HG03175 (cell line): ENCODE measurements at regions not wholly inside any gene's neighbourhood (a gene's known extent, or its start where the extent isn't known, plus 50 kb on each side); places are given as distances from the start of the nearest gene placed in this dataset.

Experiments used
- ATAC-seq: cut with Tn5 transposase; IDR thresholded peaks from one replicate; pipeline ENCODE4 v1.9.1; 2021; ENCODE audit warnings: mild to moderate bottlenecking, moderate library complexity; ENCODE audit not compliant: unreplicated experiment

- no peak for ATAC-seq
Observed at GRCh38 chr10:128820663-128821062, 646.4 kb upstream of the MGMT start.

- ATAC-seq, result no peak
Observed at GRCh38 chr10:128823201-128823600, 643.8 kb upstream of the MGMT start.

DNA sequence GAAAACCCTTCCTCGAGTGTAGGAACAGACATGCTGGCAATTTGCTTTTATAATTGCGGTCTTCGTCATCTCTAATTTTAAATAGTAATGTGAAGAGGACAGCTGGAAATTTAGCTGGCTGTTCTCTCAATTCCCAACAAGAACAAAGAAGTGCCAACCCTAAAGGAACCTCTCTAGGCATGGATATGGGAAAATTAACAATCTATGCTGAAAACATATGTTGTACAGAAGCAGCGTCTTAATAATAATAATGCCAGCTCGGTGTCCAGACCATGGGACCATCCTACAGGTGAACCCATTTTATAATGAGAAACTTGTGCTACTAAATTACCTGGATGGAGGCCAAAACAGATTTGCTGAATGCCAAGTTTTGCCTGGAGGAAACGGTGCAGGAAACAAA, 641.4 kb upstream of the MGMT start:
- ATAC-seq, result no peak

GRCh38 chr10:128833671-128834070, 633.4 kb upstream of the MGMT start:
- no peak for ATAC-seq

- no peak for ATAC-seq
Observed at GRCh38 chr10:128835361-128835760, 631.7 kb upstream of the MGMT start.

DNA sequence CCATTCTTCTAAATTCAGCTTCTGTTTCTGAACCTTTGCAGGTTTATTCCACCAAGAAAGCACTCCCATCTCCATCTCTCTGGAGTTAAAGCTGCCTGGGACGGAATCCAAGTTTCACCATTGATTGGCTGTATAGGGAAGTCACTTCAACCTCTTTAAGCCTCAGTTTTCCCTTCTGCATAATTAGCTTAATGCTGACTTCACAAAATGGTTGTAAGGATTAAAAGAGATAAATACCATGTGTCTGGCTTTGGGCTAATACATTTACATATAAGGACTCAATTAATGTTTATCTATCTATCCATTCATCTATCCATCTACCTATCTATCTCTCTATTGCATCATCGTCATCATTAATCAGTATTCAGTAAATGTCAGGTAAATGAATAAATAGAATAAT, 629.6 kb upstream of the MGMT start:
- no peak for ATAC-seq

- ATAC-seq, result no peak
Observed at GRCh38 chr10:128839134-128839533, 627.9 kb upstream of the MGMT start.

DNA sequence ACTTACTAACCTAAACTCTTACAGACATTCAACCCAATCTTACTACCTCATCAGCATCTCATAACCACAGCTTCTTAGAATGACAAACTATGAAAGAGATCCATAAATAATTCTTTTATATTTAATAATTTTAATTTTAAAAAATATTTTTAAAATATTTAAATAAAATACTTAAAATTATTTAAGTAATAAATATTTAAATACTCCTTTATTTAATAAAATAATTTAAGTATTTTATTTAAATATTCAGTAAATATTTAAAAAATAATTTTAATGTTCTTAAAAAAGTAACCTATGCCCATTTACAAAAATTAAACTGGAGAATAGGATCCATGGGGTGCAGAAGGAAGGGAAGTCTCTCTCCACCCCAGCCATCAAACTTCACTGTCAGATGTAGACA, 627.3 kb upstream of the MGMT start:
- no peak for ATAC-seq

DNA sequence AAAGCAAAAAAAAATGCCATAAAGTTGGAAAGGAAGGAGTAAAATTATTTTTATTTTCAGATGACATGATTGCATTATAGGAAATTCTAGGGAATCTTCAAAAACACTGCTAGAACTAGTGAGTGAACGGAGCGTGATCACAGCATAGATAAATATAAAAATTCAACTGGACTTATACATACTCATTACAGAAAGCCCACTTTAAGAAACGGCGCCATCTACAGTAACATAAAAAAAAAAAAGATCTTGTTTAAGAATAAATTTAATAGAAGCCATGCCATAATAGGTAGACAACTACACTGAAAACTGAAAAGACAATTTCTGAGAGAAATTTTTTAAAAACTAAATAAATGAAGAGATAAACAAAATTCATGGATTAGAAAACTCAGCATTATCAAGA, 623.1 kb upstream of the MGMT start:
- no peak for ATAC-seq

DNA sequence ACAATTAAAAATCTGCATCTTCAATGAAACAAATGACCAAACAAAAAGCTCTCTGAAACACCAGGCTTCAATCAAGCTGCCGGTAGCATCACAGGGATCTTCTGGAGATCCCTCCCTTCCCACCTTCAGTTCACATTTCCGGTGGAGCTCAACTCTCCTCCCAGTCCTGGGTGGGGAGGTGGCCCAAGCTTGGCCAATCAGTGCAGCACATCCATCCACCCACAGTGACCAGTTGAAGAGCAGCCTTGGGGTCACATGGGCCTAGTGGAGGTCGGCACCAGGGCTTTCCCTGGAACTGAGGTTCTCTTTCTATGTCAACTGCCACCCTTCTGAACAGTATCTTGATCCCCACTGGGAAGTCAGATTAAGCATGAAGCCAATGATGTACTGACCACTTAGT, 620.1 kb upstream of the MGMT start:
- no peak for ATAC-seq

GRCh38 chr10:128848810-128849209, 618.2 kb upstream of the MGMT start:
- no peak for ATAC-seq

DNA sequence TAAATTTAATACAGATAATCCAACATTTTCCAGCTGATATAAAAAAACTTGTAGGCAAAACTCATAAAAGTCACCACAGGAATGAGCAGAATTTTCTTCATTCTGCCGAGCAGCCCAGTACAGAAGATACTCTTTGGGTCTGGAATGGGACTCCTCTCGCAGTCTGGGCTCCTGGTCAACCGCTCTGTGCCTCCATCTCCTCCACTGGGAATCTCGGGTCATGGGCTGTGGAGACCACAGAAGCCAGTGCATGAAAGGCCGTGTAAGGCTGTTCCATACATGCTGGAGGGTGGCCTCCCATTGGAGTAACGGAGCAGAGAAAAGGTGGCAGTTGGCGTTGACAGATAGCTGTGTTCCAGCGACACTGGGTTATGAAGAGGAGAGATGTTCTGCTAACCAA, 616.4 kb upstream of the MGMT start:
- ATAC-seq, result no peak

GRCh38 chr10:128851281-128851680, 615.8 kb upstream of the MGMT start:
- no peak for ATAC-seq

DNA sequence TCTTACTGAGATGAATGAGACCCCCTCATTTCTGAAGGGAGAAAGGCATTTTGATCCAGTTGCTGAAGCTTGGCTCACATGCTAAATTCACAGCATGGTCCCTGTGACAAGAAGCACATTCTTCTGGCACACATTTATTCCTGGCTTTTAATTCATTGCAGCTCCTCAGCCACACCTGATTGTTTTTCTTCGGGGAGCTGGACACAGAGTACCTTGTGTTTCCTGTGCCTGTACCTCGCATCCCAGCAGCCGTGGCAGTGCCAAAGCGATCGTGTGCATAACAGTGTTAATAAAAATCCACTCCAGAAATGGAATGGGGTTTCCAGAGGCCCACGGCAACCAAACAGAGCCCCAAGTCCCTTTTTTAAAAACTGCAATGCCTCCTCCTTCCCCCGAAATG, 615.3 kb upstream of the MGMT start:
- no peak for ATAC-seq

GRCh38 chr10:128852449-128852848, 614.6 kb upstream of the MGMT start:
- no peak for ATAC-seq

DNA sequence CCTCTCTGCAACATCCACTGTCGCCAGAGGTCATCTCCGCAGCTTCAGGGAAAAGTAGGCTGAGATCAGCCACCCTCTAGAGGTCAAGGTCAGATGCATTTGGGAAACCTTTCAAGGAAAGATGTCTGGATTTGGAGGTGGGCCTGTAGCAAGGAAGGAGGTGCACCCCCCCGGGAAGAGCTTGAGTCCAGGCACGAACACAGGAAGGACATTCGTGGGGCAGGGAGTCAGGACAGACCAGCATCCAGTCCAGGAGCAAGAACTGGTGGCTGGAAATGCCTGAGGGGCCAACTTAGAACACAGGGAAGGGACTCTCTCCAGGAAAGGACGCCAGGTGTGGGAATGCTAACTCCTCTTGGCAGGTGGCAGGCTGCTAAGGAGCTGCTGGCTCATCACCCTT, 614.1 kb upstream of the MGMT start:
- ATAC-seq, result no peak

DNA sequence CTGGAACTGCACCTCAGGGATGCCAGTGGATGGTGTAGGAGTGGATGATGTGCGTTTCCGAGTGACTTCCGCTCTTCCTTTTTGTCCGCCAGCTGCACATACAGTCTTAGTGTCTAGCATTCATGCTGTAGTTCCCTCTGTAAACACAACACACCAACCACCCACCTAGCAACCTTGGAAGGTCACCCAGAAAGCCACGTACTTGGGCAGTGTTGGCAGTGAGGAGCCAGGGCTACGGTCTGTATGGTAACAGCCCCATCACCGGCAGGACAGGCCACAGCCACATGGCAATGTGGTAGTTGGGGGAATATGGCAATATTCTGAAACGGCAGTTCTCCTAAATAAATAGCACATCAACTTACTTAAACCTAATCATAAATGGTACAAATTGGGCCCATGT, 613.5 kb upstream of the MGMT start:
- ATAC-seq, result no peak

DNA sequence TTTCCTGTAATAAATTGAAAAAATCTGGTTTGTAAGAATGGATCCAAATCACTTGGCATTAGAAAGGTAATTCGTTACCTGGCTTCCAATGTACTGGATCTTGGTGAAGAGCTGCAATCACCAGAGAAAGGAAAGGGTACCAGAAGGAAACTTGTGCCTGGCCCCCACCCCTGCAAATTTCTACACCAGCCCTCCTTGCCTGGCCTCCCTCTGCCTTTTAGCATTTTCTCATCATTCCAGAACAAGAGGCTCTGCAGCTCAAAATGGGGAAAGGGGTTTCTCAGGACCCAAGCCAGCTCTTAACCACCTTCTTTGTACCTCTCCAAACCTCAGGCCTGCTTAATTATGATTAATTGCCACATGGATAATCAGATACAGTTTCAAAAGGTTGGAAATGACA, 612.8 kb upstream of the MGMT start:
- no peak for ATAC-seq

- no peak for ATAC-seq
Observed at GRCh38 chr10:128854963-128855362, 612.1 kb upstream of the MGMT start.

DNA sequence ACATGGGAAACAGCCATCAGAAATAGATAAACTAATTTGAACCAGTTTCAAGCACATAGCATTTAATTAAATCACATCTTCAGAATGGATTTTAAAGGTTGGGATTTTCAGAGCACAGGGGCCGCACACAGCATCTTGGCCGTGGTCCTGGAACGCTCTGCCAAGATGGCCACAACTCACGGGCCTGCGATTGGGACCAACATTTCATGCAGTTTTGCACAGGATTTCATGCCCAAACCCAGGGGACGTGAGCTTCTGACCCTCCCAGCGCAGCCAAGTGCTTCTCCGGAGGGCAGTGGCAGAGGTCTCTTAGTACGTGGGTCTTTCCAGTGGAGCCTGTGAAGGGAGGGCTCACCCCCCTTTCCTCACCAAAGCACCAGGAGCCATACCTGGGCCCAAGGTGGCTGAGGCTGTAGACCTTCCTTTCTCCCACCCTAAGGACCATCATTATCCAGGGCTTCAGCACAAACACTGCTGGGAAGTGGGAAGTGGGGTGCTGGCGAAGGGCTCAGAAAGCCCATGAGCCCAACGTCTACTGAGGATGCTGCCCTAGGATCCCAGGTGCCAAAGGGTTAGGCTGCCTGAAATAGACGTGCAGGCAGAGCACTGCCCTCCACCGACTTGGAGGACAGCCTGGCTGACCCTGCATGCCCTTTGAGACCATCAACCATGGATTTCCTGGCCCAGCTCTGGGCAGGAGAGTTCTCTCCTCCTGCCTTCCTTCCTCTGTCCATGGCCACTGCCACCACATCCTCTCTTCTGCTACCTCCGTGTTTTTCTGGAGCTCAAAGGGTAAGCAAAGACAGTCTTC, 611.2 kb upstream of the MGMT start:
- ATAC-seq, result no peak

GRCh38 chr10:128859738-128860386, 607.2 kb upstream of the MGMT start:
- ATAC-seq, result no peak

DNA sequence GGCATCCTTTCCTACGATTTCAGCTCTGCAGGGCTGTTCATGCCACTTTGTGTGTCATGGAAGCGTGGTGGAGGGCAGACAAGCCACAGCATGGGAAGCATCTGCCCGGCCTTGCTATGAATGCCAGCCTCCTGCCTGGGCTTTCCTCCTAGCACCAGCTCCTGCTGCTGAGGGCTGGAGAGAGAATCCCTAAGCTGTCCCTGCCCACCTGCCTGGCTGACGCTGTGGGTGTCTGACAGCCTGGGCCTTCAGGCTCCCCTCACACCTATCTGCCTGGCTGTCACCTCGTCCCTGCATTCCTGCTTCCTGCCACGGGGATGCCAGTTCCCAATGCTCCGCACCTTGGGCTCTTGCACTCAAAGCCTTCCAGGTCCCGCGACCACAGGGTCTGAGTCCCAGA, 606.5 kb upstream of the MGMT start:
- ATAC-seq, result no peak
